MM.1S (cell line): ENCODE measurements at regions not wholly inside any gene's neighbourhood (a gene's known extent, or its start where the extent isn't known, plus 50 kb on each side); places are given as distances from the start of the nearest gene placed in this dataset.

Source experiments
- CTCF ChIP-seq: fragments of 300-600 bp; sonication (generic); IDR thresholded peaks from 2 replicates; pipeline ENCODE4 v1.5.1; 2016; ENCODE audit warnings: antibody characterized with exemption, low read length, mixed read lengths
- EZH2 ChIP-seq: fragments of 300-600 bp; sonication (generic); optimal IDR thresholded peaks from 2 replicates; pipeline ENCODE3; 2017; ENCODE audit warnings: low read depth, mild to moderate bottlenecking, antibody characterized with exemption, low read length, mixed read lengths

DNA sequence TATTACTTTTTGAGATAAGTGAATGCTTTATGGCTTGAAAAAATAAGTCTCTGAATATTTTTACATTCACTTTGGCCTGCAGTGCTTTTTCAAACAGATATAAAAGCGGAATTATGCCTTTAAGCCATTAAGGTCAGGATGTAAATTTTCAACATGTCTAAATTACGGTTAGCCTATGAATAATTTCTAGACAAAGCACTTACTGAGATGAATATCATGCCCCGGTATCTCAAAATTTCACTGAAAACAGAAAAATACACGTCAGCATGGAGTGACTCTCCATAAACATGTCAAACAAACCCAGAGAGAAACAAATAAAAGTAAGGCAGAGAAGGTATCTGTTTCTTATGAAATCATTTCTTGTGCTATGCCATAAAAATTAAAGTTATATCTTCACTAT is 853.9 kb downstream of the KCNT2 start:
- TF ChIP-seq CTCF (no peak), EZH2 (no peak)
